DMS114 treated with DMSO at 0.1 percent for 48 hours (cell line): ENCODE measurements at regions not wholly inside any gene's neighbourhood (a gene's known extent, or its start where the extent isn't known, plus 50 kb on each side); places are given as distances from the start of the nearest gene placed in this dataset.

ENCODE experiments used
- DNase-seq: peaks from one replicate; lab custom pipeline; 2025; ENCODE audit not compliant: unreplicated experiment; lab: John Stamatoyannopoulos, UW

GRCh38 chr10:131424836-131425491 lies 113.4 kb upstream of the TCERG1L start:
- no peak for DNase-seq

- DNase-seq, result no peak
These were observed 114.4 kb upstream of the TCERG1L start for GRCh38 chr10:131425752-131426533.

- no peak for DNase-seq
These were observed 115.0 kb upstream of the TCERG1L start for GRCh38 chr10:131426534-131426898.

- no peak for DNase-seq
These were observed 115.8 kb upstream of the TCERG1L start for GRCh38 chr10:131427281-131427680.

GRCh38 chr10:131427901-131428300 lies 116.4 kb upstream of the TCERG1L start:
- DNase-seq, result no peak

- DNase-seq, result no peak
These were observed 117.6 kb upstream of the TCERG1L start for GRCh38 chr10:131429141-131429540.

- DNase-seq, result no peak
These were observed 118.4 kb upstream of the TCERG1L start for GRCh38 chr10:131429942-131430341.

- no peak for DNase-seq
These were observed 119.3 kb upstream of the TCERG1L start for GRCh38 chr10:131430716-131431412.

- no peak for DNase-seq
These were observed 120.0 kb upstream of the TCERG1L start for GRCh38 chr10:131431533-131431932.

- no peak for DNase-seq
These were observed 120.6 kb upstream of the TCERG1L start for GRCh38 chr10:131431978-131432690.

- DNase-seq, result no peak
These were observed 122.0 kb upstream of the TCERG1L start for GRCh38 chr10:131433568-131433967.

- no peak for DNase-seq
These were observed 123.7 kb upstream of the TCERG1L start for GRCh38 chr10:131435232-131435631.

GRCh38 chr10:131435760-131436457 lies 124.4 kb upstream of the TCERG1L start:
- no peak for DNase-seq

GRCh38 chr10:131436458-131436857 lies 124.9 kb upstream of the TCERG1L start:
- DNase-seq, result no peak

- DNase-seq, result no peak
These were observed 126.3 kb upstream of the TCERG1L start for GRCh38 chr10:131437556-131438475.

- DNase-seq, result no peak
These were observed 127.1 kb upstream of the TCERG1L start for GRCh38 chr10:131438665-131439064.

- DNase-seq, result no peak
These were observed 128.2 kb upstream of the TCERG1L start for GRCh38 chr10:131439705-131440104.

- no peak for DNase-seq
These were observed 129.2 kb upstream of the TCERG1L start for GRCh38 chr10:131440405-131441360.

- no peak for DNase-seq
These were observed 130.8 kb upstream of the TCERG1L start for GRCh38 chr10:131442271-131442670.
